NCI-H748 (cell line): ENCODE measurements at regions not wholly inside any gene's neighbourhood (a gene's known extent, or its start where the extent isn't known, plus 50 kb on each side); places are given as distances from the start of the nearest gene placed in this dataset.

Experiments
- DNase-seq: peaks from one replicate; lab custom pipeline; 2025; ENCODE audit not compliant: unreplicated experiment; lab: John Stamatoyannopoulos, UW

DNA sequence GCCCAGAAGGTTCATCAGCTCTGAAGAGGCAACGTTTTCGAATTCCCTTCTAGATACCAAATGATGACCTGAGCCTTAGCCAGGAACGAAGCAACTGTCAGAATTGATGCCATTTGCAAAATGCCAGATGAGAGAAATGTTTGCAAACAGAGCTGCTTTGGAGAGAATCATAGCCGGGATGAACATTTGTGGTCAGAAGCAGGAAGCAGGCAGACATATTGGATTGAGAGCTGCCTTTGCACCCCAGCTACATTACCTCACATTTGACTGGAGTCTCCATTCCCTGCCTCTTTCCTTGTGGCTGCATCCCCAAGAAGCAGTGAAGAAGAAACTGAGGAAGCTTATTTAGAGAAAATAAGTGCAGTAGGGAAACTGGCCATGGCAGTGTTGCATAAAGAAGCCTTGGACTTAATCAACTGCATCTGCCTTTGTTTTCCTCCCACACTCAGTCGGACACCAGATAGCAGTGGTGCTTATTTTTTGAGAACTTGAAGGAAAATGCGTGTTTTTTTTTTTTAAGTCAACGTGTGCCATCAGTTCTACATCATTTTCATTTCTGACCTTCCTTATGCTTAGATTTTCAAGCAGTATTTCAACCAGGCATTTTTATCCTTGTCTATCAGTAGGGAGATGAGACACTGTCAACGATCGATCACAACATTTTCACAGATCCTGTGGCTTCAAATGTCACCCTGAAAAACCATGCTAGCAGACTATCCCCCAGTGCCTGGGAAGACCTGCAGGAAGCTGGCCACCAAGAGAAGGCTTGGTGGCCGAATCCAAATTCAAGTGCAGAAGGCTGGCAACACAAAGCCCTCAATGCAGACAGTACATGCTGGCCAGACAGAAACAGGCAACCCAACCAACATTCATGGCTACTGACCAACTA lies 541.2 kb upstream of the JARID2 start:
- DNase-seq = no peak

DNA sequence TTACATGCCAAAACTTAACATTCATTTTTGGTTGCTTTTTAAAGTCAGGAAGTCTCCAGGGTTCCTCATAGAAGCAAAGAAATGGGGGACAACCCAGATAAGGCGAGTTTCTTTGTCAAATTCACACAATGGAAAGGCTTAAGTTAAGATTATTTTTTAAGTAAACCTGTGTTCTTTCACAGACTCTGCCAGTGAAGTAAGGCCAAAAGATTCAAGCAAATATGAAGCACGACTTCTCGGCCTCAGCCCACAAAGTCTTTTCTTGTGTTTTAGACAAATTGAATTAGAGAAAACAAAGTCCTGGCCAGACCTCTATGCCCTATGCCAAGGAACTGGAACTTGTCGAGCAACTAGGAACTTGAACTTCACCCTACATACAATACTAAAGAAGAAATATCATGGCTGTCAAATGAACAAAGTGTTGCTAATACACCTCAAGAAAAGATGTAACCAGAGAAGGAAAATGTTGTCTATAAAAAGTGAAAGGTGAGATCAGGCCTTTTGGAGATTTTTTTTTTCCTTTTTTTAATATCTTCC lies 540.0 kb upstream of the JARID2 start:
- no peak for DNase-seq

DNA sequence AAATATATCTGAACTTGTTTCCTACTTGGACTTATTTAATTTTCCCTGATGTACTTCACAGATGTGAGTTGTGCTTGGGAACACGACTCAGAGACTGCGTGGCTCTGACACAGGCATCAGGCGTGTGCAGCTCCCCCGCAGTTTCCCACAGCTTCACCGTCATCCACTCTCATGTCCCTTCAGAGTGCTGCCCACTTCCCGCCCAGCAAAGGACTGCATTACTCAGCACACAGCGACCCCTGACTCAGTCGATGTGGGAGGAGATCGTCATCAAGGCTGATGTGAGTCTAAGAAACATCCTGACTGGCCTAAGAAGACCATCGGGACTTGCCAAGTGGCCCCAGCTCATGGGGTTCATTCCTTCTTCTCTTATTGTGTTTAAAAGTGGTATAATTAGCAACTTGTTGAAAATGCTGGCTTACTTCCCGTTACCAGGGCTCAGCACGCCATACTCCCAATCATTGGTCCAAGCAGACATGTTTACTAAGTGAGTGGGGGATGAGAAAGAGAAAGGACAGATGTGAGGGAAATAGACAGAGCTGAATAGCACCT lies 539.4 kb upstream of the JARID2 start:
- no peak for DNase-seq

DNA sequence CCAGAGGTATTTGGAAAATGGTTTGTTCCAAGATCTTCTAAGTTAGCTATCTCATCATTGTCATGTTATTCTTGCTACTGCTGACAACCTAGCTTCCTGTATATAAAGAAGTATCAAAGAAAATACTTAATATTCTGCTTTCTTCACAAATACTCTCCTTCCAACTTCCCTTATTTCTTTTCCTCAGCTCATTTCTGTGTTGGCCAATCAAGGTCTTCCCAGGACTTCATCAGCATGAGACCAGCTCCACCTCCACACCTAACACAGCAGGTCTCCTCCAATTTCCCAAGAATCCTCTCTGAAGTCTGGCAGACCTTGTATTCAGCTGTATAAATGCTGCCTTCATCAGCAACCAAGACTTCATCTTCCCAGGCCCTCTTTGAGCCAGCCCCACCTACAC lies 538.6 kb upstream of the JARID2 start:
- DNase-seq = no peak

DNA sequence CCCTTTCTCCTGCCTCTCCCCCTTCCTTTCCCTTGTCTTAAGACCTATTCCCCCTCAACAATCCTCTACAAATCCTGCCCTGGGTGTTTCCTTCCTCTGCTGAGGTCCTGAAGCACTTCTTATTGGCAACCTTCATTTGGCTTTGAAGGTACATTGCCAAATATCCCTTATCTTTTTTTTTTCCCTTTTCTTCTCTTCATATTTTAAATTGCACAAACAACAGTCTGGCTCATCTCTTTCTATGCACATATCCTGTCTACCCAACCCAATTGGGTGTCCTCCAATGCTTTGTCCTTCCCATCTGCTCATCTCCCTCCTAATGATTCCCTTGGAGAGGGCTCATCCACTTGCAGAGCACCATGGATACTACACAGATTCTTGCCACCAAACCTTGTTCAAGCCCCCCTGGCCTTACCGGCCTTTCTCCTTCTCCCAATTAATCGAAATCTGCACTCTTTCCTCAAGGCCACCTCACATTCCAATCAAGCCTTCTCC lies 537.9 kb upstream of the JARID2 start:
- DNase-seq = no peak

DNA sequence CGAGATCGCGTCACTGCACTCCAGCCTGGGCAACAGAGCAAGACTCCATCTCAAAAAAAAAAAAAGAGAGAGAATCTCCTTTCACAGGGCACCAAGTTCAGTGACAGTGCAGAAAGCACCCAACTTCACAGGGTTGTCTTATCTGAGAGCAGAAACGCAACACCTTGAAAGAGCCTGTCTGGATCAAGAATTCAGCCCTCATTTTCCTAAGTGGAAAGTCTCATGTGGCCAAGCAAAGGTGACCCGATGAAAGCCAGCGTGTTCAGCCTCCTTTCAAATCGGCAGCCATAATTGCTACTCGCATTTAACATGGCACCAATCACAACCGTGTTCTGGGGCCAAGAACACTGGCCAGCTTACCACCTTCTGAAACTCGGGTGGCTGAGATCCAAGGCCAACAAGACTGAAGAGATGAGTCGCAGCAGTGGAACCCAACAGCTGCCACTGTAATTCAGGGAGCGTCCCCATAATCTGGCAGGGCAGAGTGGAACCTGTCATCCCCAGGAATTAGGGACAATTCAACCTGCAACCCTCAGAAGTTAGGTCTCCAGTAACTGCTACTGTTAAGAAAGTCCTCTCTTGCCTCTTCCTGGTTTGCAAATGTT lies 536.7 kb upstream of the JARID2 start:
- DNase-seq = no peak

DNA sequence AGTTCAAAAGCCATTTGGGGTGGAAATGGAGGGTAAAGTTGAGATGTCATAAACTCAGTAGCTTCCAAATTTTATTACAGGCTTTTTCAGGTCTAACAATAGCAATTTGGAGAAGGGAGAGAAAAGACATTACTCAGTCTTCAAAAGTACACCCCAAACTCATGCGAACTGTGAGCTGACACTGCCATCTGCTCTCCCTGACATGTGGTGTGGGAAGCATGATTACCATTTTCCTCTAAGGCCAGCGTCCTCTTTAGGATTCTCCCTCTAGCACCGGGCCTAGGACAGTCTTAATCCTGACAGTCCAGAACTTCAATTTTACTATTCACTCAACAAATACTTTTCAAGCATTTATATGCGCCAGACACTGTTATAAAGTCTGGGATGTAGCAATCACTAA lies 536.0 kb upstream of the JARID2 start:
- DNase-seq = no peak

DNA sequence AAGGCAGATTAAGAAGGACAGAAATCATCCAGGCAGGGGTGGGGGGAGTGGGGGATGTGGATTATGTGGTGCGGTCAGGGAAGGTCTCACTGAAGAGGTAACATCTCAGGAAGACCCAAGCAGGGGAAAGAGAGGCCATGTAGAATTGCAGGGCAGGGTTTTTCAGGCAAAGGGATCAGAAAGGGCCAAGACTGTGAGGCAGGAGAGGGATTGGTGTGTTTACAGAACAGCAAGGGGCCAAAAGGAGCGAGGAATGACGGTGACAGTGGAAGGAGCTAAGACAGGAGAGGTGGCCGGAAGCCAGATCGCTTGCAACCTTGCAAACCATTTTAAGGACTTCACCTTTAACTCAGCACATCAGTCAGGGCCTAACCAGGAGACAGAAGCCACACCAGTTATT lies 535.4 kb upstream of the JARID2 start:
- DNase-seq = no peak

DNA sequence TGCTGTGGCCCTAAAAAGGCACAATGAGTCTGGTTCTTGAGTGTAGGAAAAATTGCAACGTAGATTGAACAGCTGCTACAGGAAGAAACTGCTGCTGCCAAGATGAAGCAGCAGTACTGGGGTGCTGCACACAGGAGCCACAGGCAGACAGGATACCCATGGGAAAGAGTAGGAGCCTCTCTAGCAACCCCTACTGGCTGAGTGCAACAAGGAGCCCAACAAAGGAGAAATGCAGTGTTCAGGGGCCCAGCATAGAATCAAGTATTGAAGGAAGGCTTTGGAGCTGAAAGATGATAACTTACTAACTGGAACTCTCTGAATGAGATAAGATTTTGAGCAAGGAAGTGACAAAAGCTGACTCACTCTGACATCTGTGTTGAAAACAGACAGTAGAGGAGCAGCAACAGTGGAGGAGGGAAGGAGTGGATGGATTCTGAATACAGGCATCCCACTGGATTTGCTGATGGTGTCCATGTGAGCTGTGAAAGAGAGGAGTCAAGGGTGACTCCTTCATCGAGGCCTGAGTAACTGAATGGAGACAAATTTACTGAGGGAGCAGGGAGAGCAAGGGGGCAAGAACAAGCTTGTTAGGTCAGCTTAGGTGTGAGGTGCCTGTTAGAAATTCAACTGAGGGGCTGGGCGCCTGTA lies 534.7 kb upstream of the JARID2 start:
- DNase-seq = peak; percentile 67

DNA sequence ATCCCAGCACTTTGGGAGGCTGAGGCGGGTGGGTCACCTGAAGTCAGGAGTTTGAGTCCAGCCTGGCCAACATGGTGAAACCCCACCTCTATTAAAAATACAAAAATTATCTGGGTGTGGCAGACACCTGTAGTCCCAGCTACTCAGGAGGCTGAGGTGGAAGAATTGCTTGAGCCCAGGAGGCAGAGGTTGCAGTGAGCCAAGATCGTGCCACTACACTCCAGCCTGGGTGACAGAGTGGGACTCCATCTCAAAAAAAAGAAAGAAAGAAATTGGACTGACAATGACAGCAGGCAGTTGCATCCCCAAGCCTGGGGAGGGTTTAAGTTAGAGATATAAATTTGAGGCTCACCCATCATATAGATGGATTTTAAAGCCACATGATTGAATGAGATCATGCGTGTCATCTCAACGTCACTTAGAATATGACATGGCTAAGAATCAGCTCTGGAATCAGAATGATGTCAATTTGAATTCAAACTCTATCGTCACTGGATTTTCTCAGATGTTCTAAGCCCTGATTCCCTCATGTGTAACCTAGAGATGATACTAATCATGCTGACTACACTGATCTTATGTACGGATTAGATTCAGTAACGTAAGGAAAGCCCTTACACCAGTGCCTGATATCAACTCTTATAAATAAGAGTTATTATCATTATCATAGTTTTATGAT lies 534.0 kb upstream of the JARID2 start:
- no peak for DNase-seq

DNA sequence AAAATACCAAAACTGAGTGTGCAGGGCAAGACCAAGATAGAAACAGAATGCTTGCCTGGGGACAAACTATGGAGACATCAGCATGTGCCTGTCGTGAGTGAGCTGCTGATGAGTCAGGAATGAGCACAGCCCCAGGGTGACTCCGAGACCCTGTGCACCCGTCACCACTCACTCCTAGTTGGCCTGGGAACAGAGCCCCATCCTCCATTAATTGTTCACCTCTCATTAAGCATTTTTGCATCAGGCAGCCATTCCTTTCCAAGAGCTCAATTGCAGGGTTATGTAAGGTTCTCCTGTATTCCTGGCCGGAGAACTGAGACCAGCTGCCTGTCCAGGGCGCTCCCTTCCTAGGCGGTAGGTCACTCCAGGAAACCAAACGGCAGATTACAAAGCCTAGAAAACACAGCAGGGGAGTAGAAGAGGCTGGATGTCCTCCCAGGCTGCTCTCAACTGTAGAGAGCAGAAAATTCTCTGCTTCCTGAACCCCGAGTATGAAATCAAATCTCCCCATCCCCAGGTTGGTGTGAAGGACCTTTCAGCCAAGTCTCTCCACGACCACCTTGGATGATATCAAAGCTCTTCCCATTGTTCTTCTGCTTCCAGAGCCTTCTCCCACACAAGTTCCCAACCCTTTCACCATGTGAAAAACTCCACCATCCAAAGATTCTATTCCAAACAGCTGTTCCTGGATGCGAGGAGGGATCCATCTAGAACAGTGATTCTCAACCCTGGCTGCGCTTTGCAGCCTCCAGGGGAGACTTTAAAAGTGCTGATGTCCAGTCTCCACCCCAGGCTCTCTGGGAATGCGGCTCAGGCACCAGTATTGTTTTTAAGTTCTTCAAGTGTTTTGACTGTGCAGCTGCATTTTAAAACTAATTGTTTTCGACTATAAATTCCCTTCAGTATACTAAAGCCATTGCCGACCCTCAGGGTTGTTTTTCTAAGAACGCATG lies 532.6 kb upstream of the JARID2 start:
- peak; percentile 31 for DNase-seq

DNA sequence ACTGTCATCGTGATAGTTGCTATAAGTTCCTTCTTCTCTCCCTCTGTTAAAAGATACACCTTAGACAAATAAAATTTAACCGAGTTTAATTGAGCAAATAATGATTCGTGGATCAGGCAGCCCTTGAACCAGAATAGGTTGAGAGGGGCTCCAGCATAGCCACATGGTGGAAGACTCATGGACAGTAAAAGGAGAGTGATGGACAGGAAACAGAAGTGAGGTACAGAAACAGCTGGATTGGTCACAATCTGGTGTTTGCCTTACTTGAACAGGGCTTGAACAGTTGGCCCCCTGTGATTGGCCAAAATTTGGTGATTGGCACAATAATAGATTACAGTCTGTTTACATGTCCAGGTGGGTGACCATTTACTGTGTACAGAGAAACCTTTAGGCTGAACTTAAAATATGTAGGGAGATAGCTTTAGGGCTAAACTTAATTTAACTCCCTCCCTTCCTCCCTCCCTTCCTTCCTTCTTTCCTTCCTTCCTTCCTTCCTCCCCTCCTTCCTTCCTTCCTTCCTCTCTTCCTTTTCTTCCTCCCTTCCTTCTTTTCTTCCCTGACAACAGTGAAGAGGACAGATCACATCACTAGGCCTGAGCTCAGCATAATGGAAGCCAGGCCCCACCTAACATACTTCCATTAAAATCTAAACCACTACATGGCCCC lies 531.8 kb upstream of the JARID2 start:
- DNase-seq = peak; percentile 28

DNA sequence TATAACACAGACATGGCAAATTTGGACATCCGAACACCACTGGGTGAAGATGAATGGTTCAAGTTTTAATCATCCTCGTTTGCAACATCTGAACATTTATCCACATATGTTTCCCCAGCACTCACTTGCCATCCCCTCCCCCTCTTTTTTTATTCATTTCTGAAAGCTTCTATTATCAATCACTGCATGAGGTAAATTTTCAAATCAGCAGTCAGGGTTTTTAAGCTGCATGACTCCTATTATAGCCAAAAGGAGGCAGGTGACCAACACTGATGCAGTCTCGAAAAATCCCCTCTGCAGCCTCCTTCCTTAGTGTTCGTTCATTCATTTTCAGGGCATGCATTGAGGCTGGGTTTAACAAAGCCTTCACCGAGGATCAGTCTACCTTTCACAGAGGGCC lies 530.8 kb upstream of the JARID2 start:
- DNase-seq = peak; percentile 58

DNA sequence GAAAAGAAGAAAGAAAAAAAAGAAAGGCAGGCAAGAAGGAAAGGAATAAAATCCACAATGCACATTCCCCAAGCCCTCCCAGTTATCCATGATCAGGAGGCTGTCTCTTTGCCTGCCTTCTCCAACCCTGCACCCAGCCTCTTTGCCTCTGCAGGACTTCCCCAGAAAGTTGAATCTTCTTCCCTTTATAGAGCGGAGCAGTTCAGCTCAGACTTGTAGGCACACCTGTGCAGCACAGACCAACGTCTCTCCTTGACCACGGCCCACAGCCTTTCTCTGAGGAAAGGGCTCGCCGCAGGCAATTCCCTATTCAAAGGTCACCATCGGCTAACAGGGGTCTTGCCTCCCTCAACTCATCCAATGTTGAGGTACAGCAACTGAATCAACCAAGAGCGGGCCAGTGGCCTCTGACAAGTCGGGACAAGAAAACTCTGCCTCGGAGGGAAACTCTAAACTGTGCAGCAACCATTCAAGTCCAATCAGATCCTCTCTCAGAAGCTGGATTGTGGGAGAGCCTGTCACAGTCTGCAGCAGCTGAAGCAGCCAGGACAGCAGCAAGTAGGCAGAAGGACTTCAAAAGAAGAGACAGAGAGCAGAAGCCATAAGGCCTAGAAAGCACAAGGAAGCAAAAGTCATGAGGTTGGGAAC lies 529.2 kb upstream of the JARID2 start:
- DNase-seq = no peak

DNA sequence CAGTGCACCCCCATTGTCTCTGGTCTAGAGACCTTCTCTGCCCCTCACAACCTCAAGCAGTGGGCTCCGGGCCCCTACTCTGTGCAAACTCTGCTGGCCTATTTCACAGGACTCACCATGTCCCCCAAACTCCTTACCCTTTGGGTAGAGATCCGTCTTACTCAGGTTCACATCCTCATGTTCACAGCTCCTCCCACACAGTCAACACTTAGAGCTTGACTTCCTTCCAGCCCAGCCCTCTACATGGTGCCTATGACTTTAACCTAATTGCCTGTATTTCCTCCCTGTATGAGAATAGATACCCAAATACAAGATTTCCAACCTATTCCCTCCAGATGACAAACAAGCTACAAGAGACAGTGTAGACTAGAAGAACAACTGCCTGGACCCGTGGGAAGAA lies 528.6 kb upstream of the JARID2 start:
- DNase-seq = no peak

DNA sequence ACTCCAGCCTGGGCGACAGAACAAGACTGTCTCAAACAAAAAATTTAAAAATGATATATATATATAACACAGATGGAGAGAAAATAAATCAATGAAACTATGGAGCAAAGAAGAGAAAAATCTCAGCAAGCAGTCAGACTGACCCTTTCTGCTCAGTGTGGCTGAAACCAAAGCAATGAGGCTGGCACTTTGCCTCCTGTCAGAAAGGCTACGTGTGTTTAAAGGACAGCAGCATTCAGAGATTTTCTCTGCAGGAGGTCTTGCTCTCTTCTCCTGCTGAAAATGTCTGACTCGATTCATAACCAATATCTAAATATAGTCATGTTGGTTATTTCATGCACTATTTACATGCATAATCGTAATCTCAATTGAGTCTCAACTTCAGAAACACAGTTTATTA lies 527.0 kb upstream of the JARID2 start:
- DNase-seq = no peak

DNA sequence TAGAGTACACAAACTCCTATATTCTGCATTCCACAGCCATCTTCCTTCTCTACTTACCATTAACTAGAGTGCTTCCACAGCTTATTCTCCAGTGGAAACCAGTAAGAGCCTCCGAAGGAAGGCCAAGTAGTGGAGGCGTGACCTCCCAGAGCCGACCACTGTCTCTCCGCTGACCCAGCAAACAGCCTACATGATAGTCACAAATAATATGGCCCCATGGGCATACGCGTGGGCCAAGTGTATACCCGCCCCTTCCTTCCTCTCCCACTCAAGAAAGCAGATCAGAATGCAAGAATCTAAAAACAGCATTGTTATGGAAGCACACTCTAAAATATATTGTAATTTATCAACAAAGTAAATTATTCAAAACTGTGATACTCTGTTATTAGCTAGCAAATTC lies 526.6 kb upstream of the JARID2 start:
- DNase-seq = no peak

DNA sequence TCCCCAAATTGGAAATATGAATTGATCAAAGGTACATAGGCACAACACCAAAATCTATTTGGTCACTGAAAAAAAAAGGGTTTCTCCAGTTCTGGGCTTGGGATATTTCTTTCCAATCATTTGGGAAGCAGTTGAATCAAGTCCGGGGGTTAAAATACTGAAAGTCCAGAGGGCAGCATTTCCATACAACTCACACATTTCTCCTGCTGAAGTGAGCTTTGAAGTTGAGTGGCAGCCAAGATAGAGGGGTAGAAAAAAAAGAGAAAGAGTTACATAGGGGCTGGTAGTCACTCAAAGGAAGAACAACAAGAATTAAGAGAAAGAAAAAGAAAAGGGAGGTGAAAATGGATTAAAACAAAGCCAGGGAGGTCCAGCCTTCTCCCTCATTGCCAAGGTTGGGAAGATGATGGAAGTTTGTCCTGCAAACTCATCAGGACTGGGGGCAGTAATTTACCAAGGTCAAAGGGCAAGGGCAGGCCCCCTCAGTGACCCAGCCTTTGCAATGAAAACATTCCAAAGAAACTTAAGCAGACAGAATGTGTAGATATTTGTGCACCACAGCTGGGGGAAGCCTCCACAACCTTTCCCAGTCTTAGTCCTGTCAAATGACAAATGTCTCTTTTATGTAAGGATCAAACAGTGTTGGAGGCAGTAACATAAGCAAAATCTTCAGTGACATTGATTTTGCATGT lies 525.3 kb upstream of the JARID2 start:
- DNase-seq = no peak
